ENCODE measurements at regions not wholly inside any gene's neighbourhood (a gene's known extent, or its start where the extent isn't known, plus 50 kb on each side); places are given as distances from the start of the nearest gene placed in this dataset.

DNA sequence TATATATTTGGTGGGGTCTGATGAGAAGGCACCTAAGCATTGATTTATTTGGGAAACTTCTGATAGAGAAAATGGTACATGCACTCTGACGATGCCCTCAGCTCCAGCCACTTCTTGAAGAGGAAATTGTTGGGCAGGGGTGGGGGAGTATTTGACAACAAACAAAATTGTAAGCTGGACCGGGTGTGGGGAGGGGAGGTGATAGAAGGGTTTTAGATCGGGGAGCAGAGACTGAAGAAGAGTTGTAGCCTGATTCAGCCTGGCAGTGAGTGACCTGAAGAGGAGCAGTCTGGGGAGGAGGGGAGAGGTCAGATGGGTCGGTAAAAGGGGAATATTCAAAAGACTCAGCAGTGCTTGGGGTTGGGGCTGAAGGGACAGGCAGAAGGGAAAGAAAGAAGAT, 2284.7 kb downstream of the TP53TG3F start:
- no peaks in the 10 kb centered on the region for H3K4me1 ChIP-seq (ENCODE audit: control insufficient read depth in 2 of 2, insufficient read depth in 2 of 2, low read length in 2 of 2)
- POLR2A ChIA-PET = no interaction called here
- Mint-ChIP-seq H3K9me3 (peaks cover 35 to 76% (median 59%) of the 10 kb centered on the region in 11 donors), H3K36me3 (peaks cover 0 to 26% (median 0%) of the 10 kb centered on the region in 5 donors), H3K4me1 (no peaks in the 10 kb centered on the region), H3K27me3 (no peaks in the 10 kb centered on the region), H3K27ac (no peak overlapping the region), H3K4me3 (no peak overlapping the region)
- ATAC-seq = no peak
- no peaks in the 10 kb centered on the region for H3K27me3 ChIP-seq (ENCODE audit: control insufficient read depth in 2 of 2, insufficient read depth in 2 of 2, low read length in 2 of 2)
- no peaks in the 10 kb centered on the region for H3K36me3 ChIP-seq (ENCODE audit: control insufficient read depth in 2 of 3, insufficient read depth in 3 of 3, low read length in 3 of 3)
- CTCF ChIA-PET = no interaction called here
- H3K27ac ChIP-seq (ENCODE audit: low read depth, low read length) = no peak overlapping the region
- no peak overlapping the region for H3K4me3 ChIP-seq (ENCODE audit: low read length)
- peaks cover 0 to 71% (median 0%) of the 10 kb centered on the region in 3 experiments for H3K9me3 ChIP-seq (ENCODE audit: control insufficient read depth in 2 of 3, low read length in 3 of 3)
- DNase-seq = no peak
- intact Hi-C loops (cut with micrococcal nuclease) = no loop called here

- H3K4me1 ChIP-seq (ENCODE audit: control insufficient read depth in 2 of 2, insufficient read depth in 2 of 2, low read length in 2 of 2) = no peaks in the 10 kb centered on the region
- Mint-ChIP-seq H3K36me3 (peaks cover 0 to 22% (median 0%) of the 10 kb centered on the region in 5 donors), H3K4me1 (no peaks in the 10 kb centered on the region), H3K27ac (no peak overlapping the region), H3K9me3 (peaks cover 30 to 73% (median 54%) of the 10 kb centered on the region in 11 donors), H3K27me3 (no peaks in the 10 kb centered on the region), H3K4me3 (no peak overlapping the region)
- ATAC-seq (no peak), DNase-seq (no peak)
- H3K4me3 ChIP-seq (ENCODE audit: low read length) = no peak overlapping the region
- intact Hi-C loops (cut with micrococcal nuclease) = no loop called here
- POLR2A ChIA-PET = no interaction called here
- H3K9me3 ChIP-seq (ENCODE audit: control insufficient read depth in 2 of 3, low read length in 3 of 3) = peaks cover 0 to 74% (median 0%) of the 10 kb centered on the region in 3 experiments
- CTCF ChIA-PET = no interaction called here
- no peaks in the 10 kb centered on the region for H3K27me3 ChIP-seq (ENCODE audit: control insufficient read depth in 2 of 2, insufficient read depth in 2 of 2, low read length in 2 of 2)
- no peak overlapping the region for H3K27ac ChIP-seq (ENCODE audit: low read depth, low read length)
- H3K36me3 ChIP-seq (ENCODE audit: control insufficient read depth in 2 of 3, insufficient read depth in 3 of 3, low read length in 3 of 3) = no peaks in the 10 kb centered on the region
Observed at GRCh38 chr16:35744726-35745125, 2285.3 kb downstream of the TP53TG3F start.

- Mint-ChIP-seq H3K9me3 (peaks cover 27 to 69% (median 49%) of the 10 kb centered on the region in 11 donors), H3K4me3 (no peak overlapping the region), H3K27me3 (no peaks in the 10 kb centered on the region), H3K4me1 (no peaks in the 10 kb centered on the region), H3K27ac (no peak overlapping the region), H3K36me3 (peaks cover 0 to 18% (median 0%) of the 10 kb centered on the region in 5 donors)
- no peak overlapping the region for H3K4me3 ChIP-seq (ENCODE audit: low read length)
- no peaks in the 10 kb centered on the region for H3K4me1 ChIP-seq (ENCODE audit: control insufficient read depth in 2 of 2, insufficient read depth in 2 of 2, low read length in 2 of 2)
- intact Hi-C loops (cut with micrococcal nuclease) = no loop called here
- peaks cover 0 to 77% (median 0%) of the 10 kb centered on the region in 3 experiments for H3K9me3 ChIP-seq (ENCODE audit: control insufficient read depth in 2 of 3, low read length in 3 of 3)
- no peaks in the 10 kb centered on the region for H3K36me3 ChIP-seq (ENCODE audit: control insufficient read depth in 2 of 3, insufficient read depth in 3 of 3, low read length in 3 of 3)
- ChIA-PET POLR2A (no interaction called here), CTCF (no interaction called here)
- DNase-seq (no peak), ATAC-seq (no peak)
- no peaks in the 10 kb centered on the region for H3K27me3 ChIP-seq (ENCODE audit: control insufficient read depth in 2 of 2, insufficient read depth in 2 of 2, low read length in 2 of 2)
- no peak overlapping the region for H3K27ac ChIP-seq (ENCODE audit: low read depth, low read length)
Observed at GRCh38 chr16:35745191-35745590, 2285.8 kb downstream of the TP53TG3F start.

DNA sequence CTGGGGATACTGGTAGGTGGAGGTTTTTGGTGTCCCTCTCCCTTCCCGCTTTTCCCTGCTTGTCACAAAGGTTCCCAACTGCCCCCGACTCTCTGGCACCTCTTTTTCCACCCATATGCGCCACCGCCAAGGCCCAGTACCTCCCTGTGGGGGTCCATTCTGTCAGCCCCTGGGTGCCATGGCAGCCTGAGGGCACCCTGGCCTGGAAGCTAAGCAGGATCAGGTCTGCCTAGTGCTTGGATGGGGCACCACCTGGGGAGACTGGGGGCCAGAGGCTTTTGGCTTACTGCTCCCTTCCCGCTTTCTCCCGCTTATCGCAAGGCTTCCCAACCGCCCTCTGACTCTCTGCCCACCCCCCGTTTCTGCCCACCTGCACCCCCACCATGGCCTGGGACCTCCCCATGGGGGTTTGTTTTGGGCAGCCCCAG, 2286.4 kb downstream of the TP53TG3F start:
- no peaks in the 10 kb centered on the region for H3K4me1 ChIP-seq (ENCODE audit: control insufficient read depth in 2 of 2, insufficient read depth in 2 of 2, low read length in 2 of 2)
- no peaks in the 10 kb centered on the region for H3K27me3 ChIP-seq (ENCODE audit: control insufficient read depth in 2 of 2, insufficient read depth in 2 of 2, low read length in 2 of 2)
- ChIA-PET CTCF (no interaction called here), POLR2A (no interaction called here)
- Mint-ChIP-seq H3K4me3 (no peak overlapping the region), H3K27me3 (no peaks in the 10 kb centered on the region), H3K36me3 (peaks cover 0 to 18% (median 0%) of the 10 kb centered on the region in 5 donors), H3K4me1 (no peaks in the 10 kb centered on the region), H3K27ac (no peak overlapping the region), H3K9me3 (peaks cover 25 to 66% (median 47%) of the 10 kb centered on the region in 11 donors)
- no peaks in the 10 kb centered on the region for H3K36me3 ChIP-seq (ENCODE audit: control insufficient read depth in 2 of 3, insufficient read depth in 3 of 3, low read length in 3 of 3)
- ATAC-seq (no peak), DNase-seq (no peak)
- peaks cover 0 to 77% (median 0%) of the 10 kb centered on the region in 3 experiments for H3K9me3 ChIP-seq (ENCODE audit: control insufficient read depth in 2 of 3, low read length in 3 of 3)
- no peak overlapping the region for H3K27ac ChIP-seq (ENCODE audit: low read depth, low read length)
- intact Hi-C loops (cut with micrococcal nuclease) = no loop called here
- no peak overlapping the region for H3K4me3 ChIP-seq (ENCODE audit: low read length)

GRCh38 chr16:35746281-35746962, 2287.0 kb downstream of the TP53TG3F start:
- H3K9me3 Mint-ChIP-seq = peaks cover 21 to 61% (median 44%) of the 10 kb centered on the region in 11 donors
- peaks cover 0 to 14% (median 0%) of the 10 kb centered on the region in 5 donors for H3K36me3 Mint-ChIP-seq
- no peaks in the 10 kb centered on the region for H3K4me1 Mint-ChIP-seq
- no peaks in the 10 kb centered on the region for H3K27me3 Mint-ChIP-seq
- intact Hi-C loops (cut with micrococcal nuclease) = no loop called here
- H3K27ac Mint-ChIP-seq = no peak overlapping the region
- ChIA-PET CTCF (no interaction called here), POLR2A (no interaction called here)
- H3K36me3 ChIP-seq (ENCODE audit: control insufficient read depth in 2 of 3, insufficient read depth in 3 of 3, low read length in 3 of 3) = no peaks in the 10 kb centered on the region
- no peak overlapping the region for H3K4me3 ChIP-seq (ENCODE audit: low read length)
- H3K27ac ChIP-seq (ENCODE audit: low read depth, low read length) = no peak overlapping the region
- ATAC-seq (no peak), DNase-seq (no peak)
- H3K27me3 ChIP-seq (ENCODE audit: control insufficient read depth in 2 of 2, insufficient read depth in 2 of 2, low read length in 2 of 2) = no peaks in the 10 kb centered on the region
- H3K9me3 ChIP-seq (ENCODE audit: control insufficient read depth in 2 of 3, low read length in 3 of 3) = peaks cover 0 to 79% (median 0%) of the 10 kb centered on the region in 3 experiments
- no peaks in the 10 kb centered on the region for H3K4me1 ChIP-seq (ENCODE audit: control insufficient read depth in 2 of 2, insufficient read depth in 2 of 2, low read length in 2 of 2)
- H3K4me3 Mint-ChIP-seq = no peak overlapping the region

DNA sequence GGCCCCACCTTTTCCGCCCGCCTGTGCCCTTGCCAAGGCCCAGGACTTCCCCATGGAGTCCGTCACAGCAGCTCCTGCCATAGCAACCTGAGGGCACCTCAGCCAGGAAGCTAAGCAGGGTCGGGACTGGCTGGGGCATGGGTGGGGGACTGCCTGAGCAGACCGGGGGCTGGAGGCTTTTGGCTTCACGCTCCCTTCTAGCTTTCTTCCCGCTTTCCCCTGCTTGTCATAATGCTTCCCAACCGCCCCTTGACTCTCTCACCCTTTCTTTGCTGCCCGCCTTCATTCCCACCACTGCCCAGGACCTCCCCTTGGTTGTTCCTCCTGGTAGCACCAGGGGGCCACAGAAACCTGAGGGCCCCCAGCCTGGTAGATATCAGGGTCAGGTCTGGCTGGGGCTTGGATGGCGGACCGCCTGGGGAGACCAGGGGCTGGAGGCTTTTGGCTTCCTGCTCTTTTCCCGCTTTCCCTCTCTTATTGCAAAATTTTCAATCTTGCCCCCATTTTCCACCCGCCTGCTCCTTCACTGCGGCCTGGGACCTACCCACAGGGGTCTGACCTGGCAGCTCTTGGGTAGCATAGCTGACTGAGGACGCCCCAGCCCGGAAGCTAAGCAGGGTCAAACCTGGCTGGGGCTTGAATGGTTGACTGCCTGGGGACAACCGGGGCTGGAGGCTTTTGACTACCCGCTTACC, 2287.7 kb downstream of the TP53TG3F start:
- H3K4me1 Mint-ChIP-seq = no peaks in the 10 kb centered on the region
- peaks cover 0 to 82% (median 0%) of the 10 kb centered on the region in 3 experiments for H3K9me3 ChIP-seq (ENCODE audit: control insufficient read depth in 2 of 3, low read length in 3 of 3)
- no peak overlapping the region for H3K4me3 Mint-ChIP-seq
- H3K4me3 ChIP-seq (ENCODE audit: low read length) = no peak overlapping the region
- ATAC-seq = no peak
- no peaks in the 10 kb centered on the region for H3K27me3 ChIP-seq (ENCODE audit: control insufficient read depth in 2 of 2, insufficient read depth in 2 of 2, low read length in 2 of 2)
- peaks cover 0 to 14% (median 0%) of the 10 kb centered on the region in 5 donors for H3K36me3 Mint-ChIP-seq
- no peaks in the 10 kb centered on the region for H3K4me1 ChIP-seq (ENCODE audit: control insufficient read depth in 2 of 2, insufficient read depth in 2 of 2, low read length in 2 of 2)
- H3K27me3 Mint-ChIP-seq = no peaks in the 10 kb centered on the region
- no peak overlapping the region for H3K27ac Mint-ChIP-seq
- CTCF ChIA-PET = no interaction called here
- H3K36me3 ChIP-seq (ENCODE audit: control insufficient read depth in 2 of 3, insufficient read depth in 3 of 3, low read length in 3 of 3) = no peaks in the 10 kb centered on the region
- POLR2A ChIA-PET = no interaction called here
- H3K9me3 Mint-ChIP-seq = peaks cover 17 to 55% (median 41%) of the 10 kb centered on the region in 11 donors
- intact Hi-C loops (cut with micrococcal nuclease) = no loop called here
- H3K27ac ChIP-seq (ENCODE audit: low read depth, low read length) = no peak overlapping the region
- no peak for DNase-seq

Measured in naive thymus-derived CD4-positive, alpha-beta T cell (primary cell).